BJ (cell line): ENCODE measurements at regions not wholly inside any gene's neighbourhood (a gene's known extent, or its start where the extent isn't known, plus 50 kb on each side); places are given as distances from the start of the nearest gene placed in this dataset.

Experiments
- CTCF ChIA-PET: fragments of 350-600 bp; formaldehyde crosslinking; extraction: SDS; loops from one replicate; lab custom pipeline; 2021; ENCODE audit warnings: antibody characterized with exemption, inconsistent platforms; lab: Yijun Ruan, JAX
- POLR2A ChIA-PET: fragments of 300-600 bp; sonication (Branson Sonifier 250); formaldehyde crosslinking; extraction: SDS; loops from one replicate; lab custom pipeline; 2021; ENCODE audit warnings: antibody characterized with exemption; lab: Charles Lee
- DNase-seq: peaks from one replicate; pipeline ENCODE4 v3.0.0-alpha.2; 2011; ENCODE audit warnings: low read depth
- H3K27me3 ChIP-seq: 2 replicates; pipeline ENCODE4 v1.6.0; 2011; ENCODE audit warnings: low read length; ENCODE audit not compliant: control insufficient read depth, insufficient read depth
- H3K36me3 ChIP-seq: 2 replicates; pipeline ENCODE4 v1.5.1; 2011; ENCODE audit warnings: low read length; ENCODE audit not compliant: control insufficient read depth, insufficient read depth
- H3K4me3 ChIP-seq: 2 replicates; pipeline ENCODE4 v1.5.1; 2011; ENCODE audit warnings: low read depth, mild to moderate bottlenecking, control low read depth, low read length
- CTCF ChIP-seq: IDR thresholded peaks from 2 replicates; pipeline ENCODE4 v1.5.1; 2011; ENCODE audit warnings: low read depth, mild to moderate bottlenecking, control low read depth, inconsistent platforms, low read length, moderate library complexity; ENCODE audit not compliant: insufficient read depth

- Histone ChIP-seq H3K36me3 (no peaks in the 10 kb centered on the region), H3K27me3 (no peaks in the 10 kb centered on the region), H3K4me3 (no peak overlapping the region)
- TF ChIP-seq CTCF = no peak
- POLR2A ChIA-PET = no interaction called here
- CTCF ChIA-PET = no interaction called here
- no peak for DNase-seq
These were observed 274.1 kb downstream of the ALG10 start for GRCh38 chr12:34296143-34297041.

- CTCF ChIA-PET = no interaction called here
- H3K4me3 ChIP-seq = no peak overlapping the region
These were observed 275.0 kb downstream of the ALG10 start for GRCh38 chr12:34297126-34297789.

GRCh38 chr12:34297790-34298164 lies 275.5 kb downstream of the ALG10 start:
- H3K4me3 ChIP-seq = no peak overlapping the region
- ChIA-PET POLR2A (no interaction called here), CTCF (no interaction called here)

More at GRCh38 chr12:34297126-34297789, 275.0 kb downstream of the ALG10 start:
- DNase-seq = no peak
- Histone ChIP-seq H3K36me3 (no peaks in the 10 kb centered on the region), H3K27me3 (no peaks in the 10 kb centered on the region)
- no peak for TF ChIP-seq CTCF
- POLR2A ChIA-PET = no interaction called here

GRCh38 chr12:34298176-34298970 lies 276.1 kb downstream of the ALG10 start:
- DNase-seq = no peak
- Histone ChIP-seq H3K4me3 (no peak overlapping the region), H3K36me3 (no peaks in the 10 kb centered on the region), H3K27me3 (no peaks in the 10 kb centered on the region)
- POLR2A ChIA-PET = no interaction called here
- no peak for TF ChIP-seq CTCF
- CTCF ChIA-PET = no interaction called here

More at GRCh38 chr12:34297790-34298164, 275.5 kb downstream of the ALG10 start:
- Histone ChIP-seq H3K27me3 (no peaks in the 10 kb centered on the region), H3K36me3 (no peaks in the 10 kb centered on the region)
- DNase-seq = no peak
- no peak for TF ChIP-seq CTCF
